Chondrocyte (in vitro differentiated cells): ENCODE measurements at regions not wholly inside any gene's neighbourhood (a gene's known extent, or its start where the extent isn't known, plus 50 kb on each side); places are given as distances from the start of the nearest gene placed in this dataset.
A peak's percentile ranks its signal among the peaks of the same experiment; 100 is the strongest.
"Not testable (repeated sequence)": the region's sequence is repeated elsewhere in the genome, so short reads cannot be mapped to it uniquely, and the experiment has no call there.

Source experiments
- DNase-seq: peaks from one replicate; pipeline ENCODE4 v3.0.0; 2021; ENCODE audit warnings: mixed read lengths, low spot score
- H3K27ac Mint-ChIP-seq: one replicate; pipeline ENCODE4 v1.8.0; 2021; ENCODE audit warnings: mild to moderate bottlenecking, moderate library complexity, mixed read lengths; ENCODE audit not compliant: unreplicated experiment
- H3K27me3 Mint-ChIP-seq: 2 replicates; pipeline ENCODE4 v1.8.0; 2021; ENCODE audit warnings: low read depth, mixed read lengths
- H3K36me3 Mint-ChIP-seq: 2 replicates; pipeline ENCODE4 v1.8.0; 2021; ENCODE audit warnings: low read depth, mixed read lengths
- H3K4me1 Mint-ChIP-seq: 2 replicates; pipeline ENCODE4 v1.8.0; 2021; ENCODE audit warnings: low read depth, mild to moderate bottlenecking, mixed read lengths
- H3K4me3 Mint-ChIP-seq: one replicate; pipeline ENCODE4 v1.8.0; 2021; ENCODE audit warnings: mild to moderate bottlenecking, moderate library complexity, mixed read lengths; ENCODE audit not compliant: unreplicated experiment
- H3K9me3 Mint-ChIP-seq: 2 replicates; pipeline ENCODE4 v1.8.0; 2021; ENCODE audit warnings: low read depth, mixed read lengths
- TF ChIP-seq, protein P1 (sequence below): fragments of 200-600 bp; sonication (generic); IDR thresholded peaks from 2 replicates; pipeline ENCODE4 v1.5.0; 2021; ENCODE audit warnings: antibody characterized with exemption, mild to moderate bottlenecking, moderate library complexity

DNA sequence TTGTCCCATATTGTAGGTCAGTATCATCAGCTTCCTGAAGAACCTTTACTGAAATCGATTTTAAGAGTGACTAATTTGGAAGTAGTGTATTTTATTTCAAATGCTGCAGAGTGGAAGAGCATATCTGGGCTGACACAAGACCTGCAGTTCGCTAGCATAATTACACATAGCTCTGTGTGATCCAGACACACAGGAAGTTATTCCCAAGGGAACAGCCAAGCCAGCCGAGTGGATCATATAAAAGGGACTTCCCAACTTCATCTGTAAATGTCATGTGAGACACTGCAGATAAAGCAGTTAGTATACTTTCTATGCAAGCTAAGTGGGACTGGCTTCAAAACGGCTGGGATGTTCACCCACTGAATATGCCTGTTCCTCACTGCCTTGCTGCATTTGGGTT, 760.4 kb downstream of the SLITRK1 start:
- no peaks in the 10 kb centered on the region for H3K4me1 Mint-ChIP-seq
- TF ChIP-seq, protein P1, sequence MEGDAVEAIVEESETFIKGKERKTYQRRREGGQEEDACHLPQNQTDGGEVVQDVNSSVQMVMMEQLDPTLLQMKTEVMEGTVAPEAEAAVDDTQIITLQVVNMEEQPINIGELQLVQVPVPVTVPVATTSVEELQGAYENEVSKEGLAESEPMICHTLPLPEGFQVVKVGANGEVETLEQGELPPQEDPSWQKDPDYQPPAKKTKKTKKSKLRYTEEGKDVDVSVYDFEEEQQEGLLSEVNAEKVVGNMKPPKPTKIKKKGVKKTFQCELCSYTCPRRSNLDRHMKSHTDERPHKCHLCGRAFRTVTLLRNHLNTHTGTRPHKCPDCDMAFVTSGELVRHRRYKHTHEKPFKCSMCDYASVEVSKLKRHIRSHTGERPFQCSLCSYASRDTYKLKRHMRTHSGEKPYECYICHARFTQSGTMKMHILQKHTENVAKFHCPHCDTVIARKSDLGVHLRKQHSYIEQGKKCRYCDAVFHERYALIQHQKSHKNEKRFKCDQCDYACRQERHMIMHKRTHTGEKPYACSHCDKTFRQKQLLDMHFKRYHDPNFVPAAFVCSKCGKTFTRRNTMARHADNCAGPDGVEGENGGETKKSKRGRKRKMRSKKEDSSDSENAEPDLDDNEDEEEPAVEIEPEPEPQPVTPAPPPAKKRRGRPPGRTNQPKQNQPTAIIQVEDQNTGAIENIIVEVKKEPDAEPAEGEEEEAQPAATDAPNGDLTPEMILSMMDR: no peak
- H3K27me3 Mint-ChIP-seq: peaks cover 3% of the 10 kb centered on the region
- peaks cover 3% of the 10 kb centered on the region for H3K9me3 Mint-ChIP-seq
- DNase-seq: no peak
- no peak overlapping the region for H3K4me3 Mint-ChIP-seq
- H3K36me3 Mint-ChIP-seq: no peaks in the 10 kb centered on the region
- H3K27ac Mint-ChIP-seq: no peak overlapping the region

DNA sequence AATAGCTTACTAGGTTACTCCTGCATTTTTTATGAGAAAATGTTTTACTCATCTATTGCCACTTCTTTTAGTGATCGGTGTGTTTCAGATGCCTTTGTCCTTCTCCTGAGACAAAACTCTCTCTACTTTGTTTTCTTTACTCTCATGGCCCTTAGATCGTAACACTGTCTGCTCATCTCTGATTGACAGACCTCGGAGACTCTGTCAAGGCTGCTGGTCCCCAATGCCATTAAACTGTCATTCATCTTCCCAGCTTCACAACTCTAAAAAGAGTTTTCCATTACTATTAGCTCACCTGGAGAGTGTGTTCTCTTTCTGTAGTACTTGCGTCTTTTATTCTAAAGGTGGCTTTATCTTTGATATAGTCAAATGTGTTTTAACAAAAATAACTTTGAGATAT, 765.2 kb downstream of the SLITRK1 start:
- no peaks in the 10 kb centered on the region for H3K4me1 Mint-ChIP-seq
- no peak for DNase-seq
- TF ChIP-seq, protein P1: no peak
- no peaks in the 10 kb centered on the region for H3K9me3 Mint-ChIP-seq
- no peak overlapping the region for H3K27ac Mint-ChIP-seq
- H3K4me3 Mint-ChIP-seq: no peak overlapping the region
- peaks cover 4% of the 10 kb centered on the region for H3K27me3 Mint-ChIP-seq
- H3K36me3 Mint-ChIP-seq: no peaks in the 10 kb centered on the region

DNA sequence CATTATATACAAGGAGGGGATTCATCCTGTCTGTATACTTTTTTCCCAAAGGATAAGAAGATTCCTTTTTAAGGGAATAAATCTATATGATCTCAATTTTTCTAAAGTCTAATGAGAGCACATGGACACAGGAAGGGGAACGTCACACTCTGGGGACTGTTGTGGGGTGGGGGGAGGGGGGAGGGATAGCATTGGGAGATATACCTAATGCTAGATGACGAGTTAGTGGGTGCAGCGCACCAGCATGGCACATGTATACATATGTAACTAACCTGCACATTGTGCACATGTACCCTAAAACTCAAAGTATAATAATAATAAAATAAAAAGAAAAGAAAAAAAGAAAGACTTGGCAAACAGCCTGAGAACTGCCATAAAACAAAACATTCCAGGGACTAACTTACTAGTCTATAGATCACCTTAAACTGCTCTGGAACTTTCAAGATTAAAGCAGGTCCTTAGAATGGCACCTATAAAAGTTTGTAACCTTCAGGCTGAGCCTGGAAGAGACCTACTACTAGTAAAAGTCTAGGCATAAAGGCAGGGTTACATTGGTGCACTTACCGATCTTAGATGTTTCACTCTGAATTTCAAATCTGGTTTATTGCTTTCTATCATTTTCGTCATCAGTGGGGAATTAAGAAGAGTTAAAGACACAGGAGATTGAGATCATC, 780.6 kb downstream of the SLITRK1 start:
- not testable (repeated sequence) for H3K4me1 Mint-ChIP-seq, H3K27me3 Mint-ChIP-seq, DNase-seq, H3K36me3 Mint-ChIP-seq, H3K27ac Mint-ChIP-seq, H3K9me3 Mint-ChIP-seq
- peak overlapping the region; percentile 40 for H3K4me3 Mint-ChIP-seq

DNA sequence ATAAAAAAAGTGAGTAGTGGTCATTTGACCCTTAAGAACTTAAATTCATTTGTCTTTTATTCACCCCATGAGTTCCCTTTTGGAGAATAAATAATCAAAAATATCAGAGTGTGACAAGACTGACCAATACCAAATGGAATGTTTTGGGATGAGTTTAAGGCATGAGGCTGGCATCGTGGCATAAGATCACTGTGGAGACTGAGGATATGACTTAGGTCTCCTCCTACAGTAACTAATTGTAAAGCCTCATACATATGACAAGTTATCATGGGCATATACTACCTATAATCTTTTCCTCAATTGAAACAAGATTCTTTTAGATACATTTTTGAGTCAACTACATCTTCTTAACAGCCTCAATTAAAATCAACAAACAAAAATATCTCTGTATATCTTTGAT, 782.0 kb downstream of the SLITRK1 start:
- no peaks in the 10 kb centered on the region for H3K36me3 Mint-ChIP-seq
- no peak overlapping the region for H3K4me3 Mint-ChIP-seq
- TF ChIP-seq, protein P1: no peak
- peaks cover 4% of the 10 kb centered on the region for H3K9me3 Mint-ChIP-seq
- H3K4me1 Mint-ChIP-seq: no peaks in the 10 kb centered on the region
- no peak for DNase-seq
- H3K27me3 Mint-ChIP-seq: no peaks in the 10 kb centered on the region
- H3K27ac Mint-ChIP-seq: no peak overlapping the region

DNA sequence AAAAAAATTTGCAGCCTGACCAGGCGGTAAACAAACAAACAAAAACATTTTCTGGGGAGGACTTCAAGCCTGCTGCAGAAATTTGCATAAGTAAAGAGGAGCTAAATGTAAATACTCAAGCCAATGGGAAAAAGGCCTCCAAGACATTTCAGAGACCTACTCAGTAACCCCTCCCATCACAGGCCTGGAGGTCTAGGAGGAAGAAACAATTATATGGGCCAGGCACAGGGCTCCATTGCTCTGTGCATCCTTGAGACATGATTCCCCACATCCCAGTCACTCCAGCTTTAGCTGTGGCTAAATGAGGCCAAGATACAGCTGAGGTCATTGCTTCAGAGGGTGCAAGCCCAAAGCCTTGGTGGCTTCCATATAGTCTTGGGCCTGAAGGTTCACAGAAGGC, 793.4 kb downstream of the SLITRK1 start:
- Mint-ChIP-seq H3K9me3 (peaks cover 17% of the 10 kb centered on the region), H3K36me3 (peaks cover 3% of the 10 kb centered on the region), H3K4me1 (peaks cover 4% of the 10 kb centered on the region), H3K27me3 (no peaks in the 10 kb centered on the region), H3K27ac (no peak overlapping the region), H3K4me3 (no peak overlapping the region)
- no peak for DNase-seq
- TF ChIP-seq, protein P1: no peak

DNA sequence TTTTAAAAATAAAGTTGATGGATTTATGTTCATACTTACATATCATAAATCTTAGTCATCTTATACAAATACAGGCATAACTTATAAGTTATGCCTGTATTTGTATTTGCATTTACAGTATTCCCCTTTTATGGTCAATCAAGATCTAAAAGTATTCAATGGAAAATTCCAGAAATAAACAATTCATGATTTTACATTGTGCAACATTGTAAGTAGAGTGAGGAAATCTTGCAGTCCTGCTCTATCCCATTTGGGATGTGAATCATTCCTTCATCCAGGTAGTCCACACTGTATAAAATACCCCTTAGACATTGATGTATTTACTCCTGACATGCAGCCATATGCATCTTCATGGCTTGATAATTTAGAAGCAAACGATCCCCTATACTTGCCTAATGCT, 795.3 kb downstream of the SLITRK1 start:
- H3K4me3 Mint-ChIP-seq: no peak overlapping the region
- no peaks in the 10 kb centered on the region for H3K27me3 Mint-ChIP-seq
- peaks cover 3% of the 10 kb centered on the region for H3K36me3 Mint-ChIP-seq
- DNase-seq: no peak
- H3K9me3 Mint-ChIP-seq: peaks cover 16% of the 10 kb centered on the region
- H3K27ac Mint-ChIP-seq: no peak overlapping the region
- TF ChIP-seq, protein P1: no peak
- H3K4me1 Mint-ChIP-seq: peaks cover 4% of the 10 kb centered on the region
